ENCODE measurements at regions not wholly inside any gene's neighbourhood (a gene's known extent, or its start where the extent isn't known, plus 50 kb on each side); places are given as distances from the start of the nearest gene placed in this dataset.

DNA sequence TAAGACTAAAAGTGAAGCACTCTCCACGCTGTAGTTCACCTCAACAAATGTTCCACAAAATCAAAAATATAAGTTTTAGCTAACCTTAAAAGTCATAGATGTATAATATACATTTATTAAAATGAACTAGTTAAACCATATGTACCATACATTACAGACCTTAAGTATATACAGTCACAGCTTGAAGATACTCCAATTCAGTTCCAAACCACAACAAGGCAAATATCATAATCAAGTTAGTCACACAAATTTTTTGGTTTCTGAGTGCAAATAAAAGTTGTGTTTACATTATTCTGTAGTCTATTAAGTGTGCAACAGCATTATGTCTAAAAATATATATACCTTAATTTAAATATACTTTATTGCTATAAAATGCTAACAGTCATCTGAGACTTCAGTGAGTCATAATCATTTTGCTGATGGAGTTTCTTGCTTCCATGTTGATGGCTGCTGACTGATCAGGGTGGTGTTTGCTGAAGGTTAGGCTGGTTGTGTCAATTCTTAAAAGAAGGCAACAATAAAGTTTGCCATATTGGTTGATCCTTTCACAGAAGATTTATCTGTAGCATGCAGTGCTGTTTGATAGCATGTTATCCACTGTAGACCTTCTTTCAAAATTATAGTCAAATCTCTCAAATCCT, 736.7 kb downstream of the NSUN3 start:
- TF ChIP-seq, protein P1, sequence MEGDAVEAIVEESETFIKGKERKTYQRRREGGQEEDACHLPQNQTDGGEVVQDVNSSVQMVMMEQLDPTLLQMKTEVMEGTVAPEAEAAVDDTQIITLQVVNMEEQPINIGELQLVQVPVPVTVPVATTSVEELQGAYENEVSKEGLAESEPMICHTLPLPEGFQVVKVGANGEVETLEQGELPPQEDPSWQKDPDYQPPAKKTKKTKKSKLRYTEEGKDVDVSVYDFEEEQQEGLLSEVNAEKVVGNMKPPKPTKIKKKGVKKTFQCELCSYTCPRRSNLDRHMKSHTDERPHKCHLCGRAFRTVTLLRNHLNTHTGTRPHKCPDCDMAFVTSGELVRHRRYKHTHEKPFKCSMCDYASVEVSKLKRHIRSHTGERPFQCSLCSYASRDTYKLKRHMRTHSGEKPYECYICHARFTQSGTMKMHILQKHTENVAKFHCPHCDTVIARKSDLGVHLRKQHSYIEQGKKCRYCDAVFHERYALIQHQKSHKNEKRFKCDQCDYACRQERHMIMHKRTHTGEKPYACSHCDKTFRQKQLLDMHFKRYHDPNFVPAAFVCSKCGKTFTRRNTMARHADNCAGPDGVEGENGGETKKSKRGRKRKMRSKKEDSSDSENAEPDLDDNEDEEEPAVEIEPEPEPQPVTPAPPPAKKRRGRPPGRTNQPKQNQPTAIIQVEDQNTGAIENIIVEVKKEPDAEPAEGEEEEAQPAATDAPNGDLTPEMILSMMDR (IDR thresholded peaks at IDR 0.05; ENCODE audit: insufficient read depth, low read length, poor library complexity, severe bottlenecking), result no peak
- no peak for TF ChIP-seq EZH2phosphoT487 (conservative IDR thresholded peaks at IDR 0.05; ENCODE audit: low read length)
